ENCODE measurements at regions not wholly inside any gene's neighbourhood (a gene's known extent, or its start where the extent isn't known, plus 50 kb on each side); places are given as distances from the start of the nearest gene placed in this dataset.

- Histone ChIP-seq H3K27me3 (replicated peaks in 1 of 4; ENCODE audit: control insufficient read depth in 3 of 4, extremely low read depth in 1 of 4, insufficient read depth in 3 of 4, low read length in 3 of 4) (no peaks in the 10 kb centered on the region), H4K8ac (ENCODE audit: extremely low read depth, insufficient read depth, low read length) (no peak overlapping the region), H3K36me3 (ENCODE audit: control insufficient read depth in 2 of 4, insufficient read depth in 4 of 4, low read length in 3 of 4) (no peaks in the 10 kb centered on the region), H3K18ac (ENCODE audit: extremely low read depth, low read length) (no peak overlapping the region), H2BK5ac (ENCODE audit: low read depth, low read length) (no peak overlapping the region), H3K9ac (replicated peaks in 1 of 4; ENCODE audit: extremely low read depth in 1 of 4, low read depth in 3 of 4, low read length in 3 of 4) (no peak overlapping the region), H3K4ac (replicated peaks; ENCODE audit: insufficient read length, low read depth, low read length) (no peak overlapping the region), H2AFZ (ENCODE audit: low read length) (no peak overlapping the region), H3K23ac (ENCODE audit: insufficient read length) (no peak overlapping the region), H4K5ac (ENCODE audit: insufficient read length, low read depth, low read length) (no peak overlapping the region), H3K27ac (ENCODE audit: low read depth, low read length) (no peak overlapping the region), H3K4me1 (replicated peaks in 1 of 4; ENCODE audit: control insufficient read depth in 3 of 4, insufficient read depth in 4 of 4, low read length in 3 of 4) (no peaks in the 10 kb centered on the region), H2AK5ac (ENCODE audit: low read depth, low read length) (no peak overlapping the region), H4K91ac (replicated peaks; ENCODE audit: insufficient read length, low read length) (no peak overlapping the region), H2BK12ac (ENCODE audit: low read depth, low read length) (no peak overlapping the region), H3K4me2 (ENCODE audit: insufficient read depth in 1 of 2, low read depth in 2 of 2, low read length in 2 of 2) (no peak overlapping the region), H3K56ac (replicated peaks; ENCODE audit: insufficient read length, low read depth, low read length) (no peak overlapping the region), H4K20me1 (replicated peaks in 1 of 2; ENCODE audit: control insufficient read depth in 1 of 2, insufficient read depth in 2 of 2, low read length in 2 of 2) (no peaks in the 10 kb centered on the region), H3K9me3 (ENCODE audit: insufficient read depth in 2 of 2, low read depth in 1 of 2, low read length in 1 of 2) (no peaks in the 10 kb centered on the region), H3K4me3 (ENCODE audit: extremely low read depth in 1 of 4, insufficient read depth in 2 of 4, low read depth in 3 of 4, low read length in 4 of 4) (no peak overlapping the region), H3K79me2 (ENCODE audit: control insufficient read depth in 1 of 2, insufficient read depth in 2 of 2, low read length in 2 of 2) (no peaks in the 10 kb centered on the region), H2BK120ac (replicated peaks; ENCODE audit: low read depth, low read length) (no peak overlapping the region), H3K23me2 (ENCODE audit: low read depth, low read length) (no peaks in the 10 kb centered on the region), H2BK15ac (ENCODE audit: low read length) (no peak overlapping the region), H3K14ac (ENCODE audit: insufficient read length) (no peak overlapping the region), H3K79me1 (ENCODE audit: low read depth, low read length) (no peaks in the 10 kb centered on the region), H2BK20ac (ENCODE audit: low read length) (no peak overlapping the region)
- ChIA-PET CTCF (ENCODE audit: partially characterized antibody) (no interaction called here), POLR2A (ENCODE audit: partially characterized antibody) (no interaction called here)
- WGBS, 2 experiments (ENCODE audit: extremely low coverage in 1 of 2, insufficient coverage in 1 of 2, insufficient read length in 1 of 2, insufficient replicate concordance in 2 of 2, low coverage in 1 of 2, low lambda C conversion rate in 2 of 2, missing lambda C conversion rate in 1 of 2): 89% methylated on average over 2 of the region's 2 CpGs; no CpG with 5 or more reads in 1 of the 2 experiments
- TF ChIP-seq RFX5 (IDR thresholded peaks at IDR 0.05; ENCODE audit: borderline replicate concordance, low read depth, low read length): no peak
- no peak for TF ChIP-seq SRF (IDR thresholded peaks at IDR 0.05; ENCODE audit: low read depth, low read length)
- no peak for TF ChIP-seq RBBP5 (IDR thresholded peaks at IDR 0.05; ENCODE audit: borderline replicate concordance, low read depth, low read length)
- TF ChIP-seq PHF8 (conservative IDR thresholded peaks at IDR 0.05; ENCODE audit: low read depth, low read length): no peak
- DNase-seq (ENCODE audit: low read depth in 1 of 2, low spot score in 2 of 2) (no peak), FAIRE-seq (no peak)
Observed at GRCh38 chr4:175422331-175422730, 389.7 kb downstream of the GPM6A start.

Measured in H1 (cell line).